ENCODE measurements at regions not wholly inside any gene's neighbourhood (a gene's known extent, or its start where the extent isn't known, plus 50 kb on each side); places are given as distances from the start of the nearest gene placed in this dataset.
"Not testable (repeated sequence)": the region's sequence is repeated elsewhere in the genome, so short reads cannot be mapped to it uniquely, and the experiment has no call there.

DNA sequence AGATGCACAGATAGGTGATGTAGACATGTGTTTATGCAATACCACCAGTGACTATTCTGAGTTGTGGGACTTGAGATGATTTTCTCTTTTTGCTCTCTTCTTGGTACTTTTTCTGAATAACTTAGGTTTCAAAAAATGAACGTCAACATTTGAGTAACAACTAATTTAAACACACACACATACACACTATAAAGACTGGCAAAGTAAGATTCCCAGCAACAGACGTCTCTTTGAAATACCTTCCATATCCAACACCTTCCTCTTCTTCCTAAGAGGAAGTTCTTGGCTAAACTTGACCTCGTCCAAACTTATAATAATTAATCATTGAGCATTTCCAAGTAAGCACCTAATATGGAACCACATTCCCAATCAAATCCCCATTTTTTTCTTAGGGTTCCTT lies 81.6 kb upstream of the RGPD4 start:
- no peak overlapping the region for H2AFZ ChIP-seq (ENCODE audit: low read depth, low read length)
- H3K4me3 ChIP-seq (ENCODE audit: low read length) = no peak overlapping the region
- no peaks in the 10 kb centered on the region for H3K79me2 ChIP-seq (replicated peaks; ENCODE audit: insufficient read depth, low read length)
- H3K9me3 ChIP-seq (ENCODE audit: low read length) = no peaks in the 10 kb centered on the region
- H3K9ac ChIP-seq (ENCODE audit: low read length) = no peak overlapping the region
- H4K20me1 ChIP-seq (ENCODE audit: insufficient read depth) = no peaks in the 10 kb centered on the region
- no peaks in the 10 kb centered on the region for H3K36me3 ChIP-seq (ENCODE audit: insufficient read depth, low read length)
- H3K4me2 ChIP-seq (ENCODE audit: low read length) = no peak overlapping the region
- H3K27me3 ChIP-seq (ENCODE audit: insufficient read depth, low read depth, low read length) = no peaks in the 10 kb centered on the region
- TF ChIP-seq, protein P1, sequence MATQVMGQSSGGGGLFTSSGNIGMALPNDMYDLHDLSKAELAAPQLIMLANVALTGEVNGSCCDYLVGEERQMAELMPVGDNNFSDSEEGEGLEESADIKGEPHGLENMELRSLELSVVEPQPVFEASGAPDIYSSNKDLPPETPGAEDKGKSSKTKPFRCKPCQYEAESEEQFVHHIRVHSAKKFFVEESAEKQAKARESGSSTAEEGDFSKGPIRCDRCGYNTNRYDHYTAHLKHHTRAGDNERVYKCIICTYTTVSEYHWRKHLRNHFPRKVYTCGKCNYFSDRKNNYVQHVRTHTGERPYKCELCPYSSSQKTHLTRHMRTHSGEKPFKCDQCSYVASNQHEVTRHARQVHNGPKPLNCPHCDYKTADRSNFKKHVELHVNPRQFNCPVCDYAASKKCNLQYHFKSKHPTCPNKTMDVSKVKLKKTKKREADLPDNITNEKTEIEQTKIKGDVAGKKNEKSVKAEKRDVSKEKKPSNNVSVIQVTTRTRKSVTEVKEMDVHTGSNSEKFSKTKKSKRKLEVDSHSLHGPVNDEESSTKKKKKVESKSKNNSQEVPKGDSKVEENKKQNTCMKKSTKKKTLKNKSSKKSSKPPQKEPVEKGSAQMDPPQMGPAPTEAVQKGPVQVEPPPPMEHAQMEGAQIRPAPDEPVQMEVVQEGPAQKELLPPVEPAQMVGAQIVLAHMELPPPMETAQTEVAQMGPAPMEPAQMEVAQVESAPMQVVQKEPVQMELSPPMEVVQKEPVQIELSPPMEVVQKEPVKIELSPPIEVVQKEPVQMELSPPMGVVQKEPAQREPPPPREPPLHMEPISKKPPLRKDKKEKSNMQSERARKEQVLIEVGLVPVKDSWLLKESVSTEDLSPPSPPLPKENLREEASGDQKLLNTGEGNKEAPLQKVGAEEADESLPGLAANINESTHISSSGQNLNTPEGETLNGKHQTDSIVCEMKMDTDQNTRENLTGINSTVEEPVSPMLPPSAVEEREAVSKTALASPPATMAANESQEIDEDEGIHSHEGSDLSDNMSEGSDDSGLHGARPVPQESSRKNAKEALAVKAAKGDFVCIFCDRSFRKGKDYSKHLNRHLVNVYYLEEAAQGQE (IDR thresholded peaks at IDR 0.05; ENCODE audit: borderline replicate concordance) = no peak
- TF ChIP-seq RAD21 (conservative IDR thresholded peaks at IDR 0.05) = no peak
- no peak for TF ChIP-seq EZH2 (IDR thresholded peaks at IDR 0.05; ENCODE audit: borderline replicate concordance, insufficient read depth, low read length, poor library complexity, severe bottlenecking)
- TF ChIP-seq EP300 (conservative IDR thresholded peaks at IDR 0.05; ENCODE audit: poor library complexity, severe bottlenecking) = no peak
- no peak for TF ChIP-seq MXI1 (conservative IDR thresholded peaks at IDR 0.05; ENCODE audit: poor library complexity, severe bottlenecking)
- TF ChIP-seq TAF1 (IDR thresholded peaks at IDR 0.05; ENCODE audit: low read depth) = no peak
- no peak for TF ChIP-seq POLR2AphosphoS5 (IDR thresholded peaks at IDR 0.05)
- TF ChIP-seq SMC3 (conservative IDR thresholded peaks at IDR 0.05; ENCODE audit: poor library complexity) = no peak
- TF ChIP-seq, protein P2, sequence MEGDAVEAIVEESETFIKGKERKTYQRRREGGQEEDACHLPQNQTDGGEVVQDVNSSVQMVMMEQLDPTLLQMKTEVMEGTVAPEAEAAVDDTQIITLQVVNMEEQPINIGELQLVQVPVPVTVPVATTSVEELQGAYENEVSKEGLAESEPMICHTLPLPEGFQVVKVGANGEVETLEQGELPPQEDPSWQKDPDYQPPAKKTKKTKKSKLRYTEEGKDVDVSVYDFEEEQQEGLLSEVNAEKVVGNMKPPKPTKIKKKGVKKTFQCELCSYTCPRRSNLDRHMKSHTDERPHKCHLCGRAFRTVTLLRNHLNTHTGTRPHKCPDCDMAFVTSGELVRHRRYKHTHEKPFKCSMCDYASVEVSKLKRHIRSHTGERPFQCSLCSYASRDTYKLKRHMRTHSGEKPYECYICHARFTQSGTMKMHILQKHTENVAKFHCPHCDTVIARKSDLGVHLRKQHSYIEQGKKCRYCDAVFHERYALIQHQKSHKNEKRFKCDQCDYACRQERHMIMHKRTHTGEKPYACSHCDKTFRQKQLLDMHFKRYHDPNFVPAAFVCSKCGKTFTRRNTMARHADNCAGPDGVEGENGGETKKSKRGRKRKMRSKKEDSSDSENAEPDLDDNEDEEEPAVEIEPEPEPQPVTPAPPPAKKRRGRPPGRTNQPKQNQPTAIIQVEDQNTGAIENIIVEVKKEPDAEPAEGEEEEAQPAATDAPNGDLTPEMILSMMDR (IDR thresholded peaks at IDR 0.05; ENCODE audit: poor library complexity, severe bottlenecking) = no peak
- no peak overlapping the region for H3K27ac ChIP-seq (ENCODE audit: low read length)
- no peaks in the 10 kb centered on the region for H3F3A ChIP-seq (ENCODE audit: insufficient read depth, low read length, poor library complexity, severe bottlenecking)
- no peaks in the 10 kb centered on the region for H3K9me2 ChIP-seq (ENCODE audit: insufficient read depth, low read length)

DNA sequence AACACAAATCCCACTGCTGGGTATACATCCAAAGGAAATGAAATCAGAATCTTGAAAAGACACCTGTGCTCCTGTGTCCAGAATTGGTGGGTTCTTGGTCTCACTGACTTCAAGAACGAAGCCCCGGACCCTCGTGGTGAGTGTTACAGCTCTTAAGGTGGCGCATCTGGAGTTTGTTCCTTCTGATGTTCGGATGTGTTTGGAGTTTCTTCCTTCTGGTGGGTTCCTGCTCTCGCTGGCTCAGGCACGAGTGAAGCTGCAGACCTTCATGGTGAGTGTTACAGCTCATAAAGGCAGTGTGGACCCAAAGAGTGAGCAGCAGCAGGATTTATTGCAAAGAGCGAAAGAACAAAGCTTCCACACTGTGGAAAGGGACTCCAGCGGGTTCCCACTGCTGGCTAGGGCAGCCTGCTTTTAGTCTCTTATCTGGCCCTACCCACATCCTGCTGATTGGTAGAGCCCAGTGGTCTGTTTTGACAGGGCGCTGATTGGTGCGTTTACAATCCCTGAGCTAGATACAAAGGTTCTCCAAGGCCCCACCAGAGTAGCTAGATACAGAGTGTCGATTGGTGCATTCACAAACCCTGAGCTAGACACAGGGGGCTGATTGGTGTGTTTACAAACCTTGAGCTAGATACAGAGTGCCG lies 80.0 kb upstream of the RGPD4 start:
- not testable (repeated sequence) for H3K79me2 ChIP-seq (replicated peaks; ENCODE audit: insufficient read depth, low read length); H3K9me2 ChIP-seq (ENCODE audit: insufficient read depth, low read length); H4K20me1 ChIP-seq (ENCODE audit: insufficient read depth); H3K4me3 ChIP-seq (ENCODE audit: low read length); H3K9me3 ChIP-seq (ENCODE audit: low read length); H3K36me3 ChIP-seq (ENCODE audit: insufficient read depth, low read length); H3K27ac ChIP-seq (ENCODE audit: low read length); H3K27me3 ChIP-seq (ENCODE audit: insufficient read depth, low read depth, low read length); H3K9ac ChIP-seq (ENCODE audit: low read length); H3F3A ChIP-seq (ENCODE audit: insufficient read depth, low read length, poor library complexity, severe bottlenecking); H2AFZ ChIP-seq (ENCODE audit: low read depth, low read length); H3K4me2 ChIP-seq (ENCODE audit: low read length)

DNA sequence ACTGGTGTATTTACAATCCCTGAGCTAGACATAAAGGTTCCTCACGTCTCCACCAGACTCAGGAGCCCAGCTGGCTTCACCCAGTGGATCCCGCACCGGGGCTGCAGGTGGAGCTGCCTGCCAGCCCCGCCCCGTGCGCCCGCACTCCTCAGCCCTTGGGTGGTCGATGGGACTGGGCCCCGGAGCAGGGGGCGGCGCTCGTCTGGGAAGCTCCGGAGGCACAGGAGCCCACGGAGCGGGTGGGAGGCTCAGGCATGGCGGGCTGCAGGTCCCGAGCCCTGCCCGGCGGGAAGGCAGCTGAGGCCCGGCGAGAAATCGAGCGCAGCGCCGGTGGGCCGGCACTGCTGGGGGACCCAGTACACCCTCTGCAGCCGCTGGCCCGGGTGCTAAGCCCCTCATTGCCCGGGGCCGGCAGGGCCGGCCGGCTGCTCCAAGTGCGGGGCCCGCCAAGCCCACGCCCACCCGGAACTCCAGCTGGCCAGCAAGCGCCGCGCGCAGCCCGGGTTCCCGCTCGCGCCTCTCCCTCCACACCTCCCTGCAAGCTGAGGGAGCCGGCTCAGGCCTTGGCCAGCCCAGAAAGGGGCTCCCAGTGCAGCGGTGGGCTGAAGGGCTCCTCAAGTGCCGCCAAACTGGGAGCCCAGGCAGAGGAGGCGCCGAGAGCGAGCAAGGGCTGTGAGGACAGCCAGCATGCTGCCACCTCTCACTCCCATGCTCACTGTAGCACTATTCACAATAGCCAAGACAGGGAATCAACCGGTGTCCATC lies 79.3 kb upstream of the RGPD4 start:
- H3K36me3 ChIP-seq (ENCODE audit: insufficient read depth, low read length); H3K9me2 ChIP-seq (ENCODE audit: insufficient read depth, low read length); H3K4me2 ChIP-seq (ENCODE audit: low read length); H3K27me3 ChIP-seq (ENCODE audit: insufficient read depth, low read depth, low read length); H3K27ac ChIP-seq (ENCODE audit: low read length); H3K4me3 ChIP-seq (ENCODE audit: low read length); H2AFZ ChIP-seq (ENCODE audit: low read depth, low read length); H4K20me1 ChIP-seq (ENCODE audit: insufficient read depth); H3K9me3 ChIP-seq (ENCODE audit: low read length); H3K79me2 ChIP-seq (replicated peaks; ENCODE audit: insufficient read depth, low read length); H3F3A ChIP-seq (ENCODE audit: insufficient read depth, low read length, poor library complexity, severe bottlenecking); H3K9ac ChIP-seq (ENCODE audit: low read length): not testable (repeated sequence)
